Osteocyte (in vitro differentiated cells): ENCODE measurements at regions not wholly inside any gene's neighbourhood (a gene's known extent, or its start where the extent isn't known, plus 50 kb on each side); places are given as distances from the start of the nearest gene placed in this dataset.

ENCODE experiments used
- DNase-seq: peaks from one replicate; pipeline ENCODE4 v3.0.0; 2021; ENCODE audit warnings: mixed read lengths; ENCODE audit not compliant: unreplicated experiment; ENCODE audit errors: extremely low spot score
- H3K27ac Mint-ChIP-seq: one replicate; pipeline ENCODE4 v1.8.0; 2021; ENCODE audit warnings: mild to moderate bottlenecking, mixed read lengths; ENCODE audit not compliant: unreplicated experiment
- H3K27me3 Mint-ChIP-seq: one replicate; pipeline ENCODE4 v1.8.0; 2021; ENCODE audit warnings: mixed read lengths; ENCODE audit not compliant: unreplicated experiment
- H3K36me3 Mint-ChIP-seq: one replicate; pipeline ENCODE4 v1.8.0; 2021; ENCODE audit warnings: mixed read lengths; ENCODE audit not compliant: unreplicated experiment
- H3K4me1 Mint-ChIP-seq: one replicate; pipeline ENCODE4 v1.8.0; 2021; ENCODE audit warnings: mixed read lengths; ENCODE audit not compliant: unreplicated experiment
- H3K4me3 Mint-ChIP-seq: one replicate; pipeline ENCODE4 v1.8.0; 2021; ENCODE audit warnings: mild to moderate bottlenecking, moderate library complexity, mixed read lengths; ENCODE audit not compliant: unreplicated experiment
- H3K9me3 Mint-ChIP-seq: one replicate; pipeline ENCODE4 v1.8.0; 2021; ENCODE audit warnings: mixed read lengths; ENCODE audit not compliant: unreplicated experiment
- TF ChIP-seq, protein P1 (sequence below): fragments of 200-600 bp; sonication (generic); IDR thresholded peaks from 2 replicates; pipeline ENCODE4 v1.5.0; 2021; ENCODE audit warnings: antibody characterized with exemption, mild to moderate bottlenecking, moderate library complexity

DNA sequence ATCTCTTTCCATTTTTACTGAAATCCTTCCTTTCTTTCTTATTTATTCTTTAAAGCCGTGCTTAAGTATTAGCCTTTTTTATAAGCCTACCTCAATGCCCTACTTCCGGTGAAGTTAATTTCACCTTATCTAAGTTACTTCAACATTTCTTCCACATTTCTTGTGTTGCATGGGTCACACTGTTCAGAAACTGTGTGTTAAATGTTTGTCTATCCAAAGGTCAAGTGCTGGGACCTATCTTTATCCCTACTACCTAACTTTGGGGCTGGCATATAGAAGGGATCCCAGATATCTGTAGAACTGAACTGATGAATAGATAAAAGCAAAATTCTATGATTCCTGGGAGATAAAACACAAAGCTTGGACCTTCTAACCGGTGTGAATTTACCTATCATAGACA is 332.3 kb upstream of the SATB1 start:
- H3K4me1 Mint-ChIP-seq, result no peaks in the 10 kb centered on the region
- no peak for DNase-seq
- H3K27ac Mint-ChIP-seq, result no peak overlapping the region
- H3K27me3 Mint-ChIP-seq, result no peaks in the 10 kb centered on the region
- TF ChIP-seq, protein P1, sequence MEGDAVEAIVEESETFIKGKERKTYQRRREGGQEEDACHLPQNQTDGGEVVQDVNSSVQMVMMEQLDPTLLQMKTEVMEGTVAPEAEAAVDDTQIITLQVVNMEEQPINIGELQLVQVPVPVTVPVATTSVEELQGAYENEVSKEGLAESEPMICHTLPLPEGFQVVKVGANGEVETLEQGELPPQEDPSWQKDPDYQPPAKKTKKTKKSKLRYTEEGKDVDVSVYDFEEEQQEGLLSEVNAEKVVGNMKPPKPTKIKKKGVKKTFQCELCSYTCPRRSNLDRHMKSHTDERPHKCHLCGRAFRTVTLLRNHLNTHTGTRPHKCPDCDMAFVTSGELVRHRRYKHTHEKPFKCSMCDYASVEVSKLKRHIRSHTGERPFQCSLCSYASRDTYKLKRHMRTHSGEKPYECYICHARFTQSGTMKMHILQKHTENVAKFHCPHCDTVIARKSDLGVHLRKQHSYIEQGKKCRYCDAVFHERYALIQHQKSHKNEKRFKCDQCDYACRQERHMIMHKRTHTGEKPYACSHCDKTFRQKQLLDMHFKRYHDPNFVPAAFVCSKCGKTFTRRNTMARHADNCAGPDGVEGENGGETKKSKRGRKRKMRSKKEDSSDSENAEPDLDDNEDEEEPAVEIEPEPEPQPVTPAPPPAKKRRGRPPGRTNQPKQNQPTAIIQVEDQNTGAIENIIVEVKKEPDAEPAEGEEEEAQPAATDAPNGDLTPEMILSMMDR, result no peak
- no peaks in the 10 kb centered on the region for H3K36me3 Mint-ChIP-seq
- H3K9me3 Mint-ChIP-seq, result no peaks in the 10 kb centered on the region
- no peak overlapping the region for H3K4me3 Mint-ChIP-seq

DNA sequence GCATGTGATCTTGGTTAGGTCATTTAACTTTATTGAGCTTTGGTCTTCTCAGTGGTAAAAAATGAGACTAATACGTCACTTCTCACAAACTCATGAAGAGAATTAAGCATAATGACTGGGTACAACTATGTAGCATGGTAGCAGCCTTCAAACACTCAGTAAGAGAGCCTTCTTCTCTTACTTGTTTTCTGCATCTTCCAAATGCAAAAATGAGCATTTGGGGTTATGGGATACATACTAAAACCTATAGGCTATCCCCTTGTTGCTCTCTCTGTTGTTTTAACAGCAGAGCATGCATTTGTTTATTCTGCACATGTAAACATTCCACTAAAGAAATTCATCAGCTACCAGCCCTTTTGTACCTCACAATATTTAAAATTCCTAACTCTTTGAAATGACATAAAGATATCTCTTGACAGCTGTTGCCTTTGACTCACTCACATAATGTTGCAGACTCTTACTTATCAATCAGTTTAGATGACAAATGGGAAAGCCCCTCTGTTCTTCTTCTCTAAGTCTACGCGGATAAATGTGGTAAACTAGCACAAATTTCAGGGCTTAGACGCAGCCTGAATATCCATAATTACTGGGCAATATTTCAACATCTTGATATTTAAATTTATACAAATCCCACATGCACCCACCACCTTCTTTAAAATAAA is 327.3 kb upstream of the SATB1 start:
- TF ChIP-seq, protein P1, result no peak
- no peaks in the 10 kb centered on the region for H3K4me1 Mint-ChIP-seq
- H3K27me3 Mint-ChIP-seq, result no peaks in the 10 kb centered on the region
- H3K4me3 Mint-ChIP-seq, result no peak overlapping the region
- no peaks in the 10 kb centered on the region for H3K9me3 Mint-ChIP-seq
- no peak overlapping the region for H3K27ac Mint-ChIP-seq
- DNase-seq, result no peak
- H3K36me3 Mint-ChIP-seq, result no peaks in the 10 kb centered on the region

DNA sequence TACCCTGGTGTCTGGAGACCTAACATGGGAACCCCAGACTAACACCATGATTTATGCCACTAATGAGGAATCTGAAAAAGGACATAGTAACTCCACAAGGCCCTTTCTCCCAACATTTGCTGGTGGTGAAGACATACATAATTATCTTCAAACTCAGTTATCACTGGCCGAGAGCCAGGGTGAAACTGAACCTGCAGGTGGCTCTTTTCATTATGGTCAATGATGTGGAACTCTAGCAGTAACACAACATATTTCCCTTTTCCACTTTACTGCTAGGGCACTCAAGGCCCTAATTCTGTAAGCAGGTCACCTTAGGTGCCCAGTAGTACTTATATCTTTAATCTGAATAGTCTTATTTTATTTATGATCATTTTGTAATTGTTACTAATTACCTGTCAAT is 326.4 kb upstream of the SATB1 start:
- no peak for DNase-seq
- TF ChIP-seq, protein P1, result no peak
- H3K9me3 Mint-ChIP-seq, result no peaks in the 10 kb centered on the region
- no peaks in the 10 kb centered on the region for H3K36me3 Mint-ChIP-seq
- no peak overlapping the region for H3K27ac Mint-ChIP-seq
- H3K4me3 Mint-ChIP-seq, result no peak overlapping the region
- H3K27me3 Mint-ChIP-seq, result no peaks in the 10 kb centered on the region
- no peaks in the 10 kb centered on the region for H3K4me1 Mint-ChIP-seq

DNA sequence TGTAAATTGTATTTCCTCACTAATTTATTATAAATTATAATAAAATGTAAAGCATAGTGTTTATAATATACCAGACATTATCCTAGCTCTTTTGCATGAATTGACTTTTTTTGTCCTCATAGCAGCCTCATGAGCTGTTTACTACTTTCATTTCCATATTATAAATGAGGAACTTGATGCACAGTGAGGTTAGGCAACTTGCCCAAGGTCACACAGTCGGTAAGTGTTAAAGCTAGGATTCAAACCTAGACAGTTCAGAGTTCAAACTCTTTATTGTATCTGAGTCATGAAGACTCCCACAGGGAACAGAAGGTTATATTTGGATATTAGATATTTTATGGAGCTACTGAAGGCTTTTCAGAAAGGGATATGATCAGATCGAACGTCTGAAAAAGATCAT is 322.2 kb upstream of the SATB1 start:
- Mint-ChIP-seq H3K9me3 (no peaks in the 10 kb centered on the region), H3K27me3 (no peaks in the 10 kb centered on the region)
- TF ChIP-seq, protein P1, result no peak

DNA sequence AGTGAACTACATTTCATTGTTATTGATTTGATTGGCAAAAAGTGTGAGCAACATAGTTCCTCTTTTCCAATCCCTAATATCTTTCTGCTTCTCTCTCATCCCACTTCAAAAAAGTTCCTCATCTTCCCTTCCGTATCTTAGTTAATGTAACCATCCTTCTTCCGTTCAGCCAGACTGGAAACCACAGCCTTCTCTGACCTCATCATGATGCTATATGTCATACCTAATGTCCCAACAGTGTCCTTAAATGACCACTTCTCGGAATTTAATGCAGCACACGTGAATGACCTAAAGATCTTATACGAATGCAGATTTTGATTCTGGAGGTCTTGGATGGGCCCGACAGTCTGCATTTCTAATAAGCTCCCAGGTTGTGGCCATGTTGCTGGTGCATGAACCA is 320.3 kb upstream of the SATB1 start:
- H3K27me3 Mint-ChIP-seq, result no peaks in the 10 kb centered on the region
- H3K9me3 Mint-ChIP-seq, result peaks cover 4% of the 10 kb centered on the region
- no peaks in the 10 kb centered on the region for H3K4me1 Mint-ChIP-seq
- H3K4me3 Mint-ChIP-seq, result no peak overlapping the region
- TF ChIP-seq, protein P1, result no peak
- H3K27ac Mint-ChIP-seq, result no peak overlapping the region
- no peaks in the 10 kb centered on the region for H3K36me3 Mint-ChIP-seq
- no peak for DNase-seq

More for the DNA sequence above, 322.2 kb upstream of the SATB1 start:
- no peak overlapping the region for H3K4me3 Mint-ChIP-seq
- H3K36me3 Mint-ChIP-seq, result no peaks in the 10 kb centered on the region
- no peaks in the 10 kb centered on the region for H3K4me1 Mint-ChIP-seq
- H3K27ac Mint-ChIP-seq, result no peak overlapping the region
- no peak for DNase-seq
